ENCODE measurements at regions not wholly inside any gene's neighbourhood (a gene's known extent, or its start where the extent isn't known, plus 50 kb on each side); places are given as distances from the start of the nearest gene placed in this dataset.
"Not testable (repeated sequence)": the region's sequence is repeated elsewhere in the genome, so short reads cannot be mapped to it uniquely, and the experiment has no call there.

DNA sequence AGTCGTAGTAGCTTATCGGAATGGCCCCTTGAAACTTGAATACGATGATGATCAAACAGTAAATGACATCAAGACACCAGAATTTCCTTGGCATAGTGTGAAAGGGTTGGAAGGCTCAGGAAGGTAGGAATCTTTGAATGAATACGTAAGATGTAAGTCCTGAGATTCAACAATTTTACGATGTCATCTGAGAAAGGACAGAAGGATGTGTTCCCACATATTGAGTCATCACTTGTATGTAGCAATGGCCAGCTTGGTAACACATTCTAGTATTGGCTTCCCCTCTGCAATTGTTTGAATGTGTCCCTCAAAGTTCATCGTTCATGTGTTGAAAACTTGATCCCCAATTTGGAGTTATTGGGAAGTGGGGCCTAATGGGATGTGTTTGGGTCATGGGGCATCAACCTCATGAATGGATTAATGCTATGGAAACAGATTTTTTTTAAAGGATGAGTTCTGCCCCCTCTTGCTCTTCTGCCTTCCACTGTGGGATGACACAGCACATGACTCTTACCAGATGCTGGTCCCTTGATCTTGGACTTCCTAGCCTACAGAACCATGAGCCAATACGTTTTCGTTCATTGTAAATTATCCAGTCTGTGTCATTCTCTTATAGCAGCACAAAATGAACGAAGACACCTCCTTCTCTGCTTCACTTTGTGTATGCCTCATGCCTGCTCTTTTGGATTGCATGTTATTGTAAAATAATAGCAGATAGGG lies 284.6 kb downstream of the BCAT1 start:
- H3K27me3 Mint-ChIP-seq = no peaks in the 10 kb centered on the region
- H3K27ac Mint-ChIP-seq = no peak overlapping the region
- DNase-seq (ENCODE audit: low spot score, unreplicated experiment) = no peak
- no peaks in the 10 kb centered on the region for H3K4me1 Mint-ChIP-seq (ENCODE audit: low read depth)
- TF ChIP-seq, protein P1, sequence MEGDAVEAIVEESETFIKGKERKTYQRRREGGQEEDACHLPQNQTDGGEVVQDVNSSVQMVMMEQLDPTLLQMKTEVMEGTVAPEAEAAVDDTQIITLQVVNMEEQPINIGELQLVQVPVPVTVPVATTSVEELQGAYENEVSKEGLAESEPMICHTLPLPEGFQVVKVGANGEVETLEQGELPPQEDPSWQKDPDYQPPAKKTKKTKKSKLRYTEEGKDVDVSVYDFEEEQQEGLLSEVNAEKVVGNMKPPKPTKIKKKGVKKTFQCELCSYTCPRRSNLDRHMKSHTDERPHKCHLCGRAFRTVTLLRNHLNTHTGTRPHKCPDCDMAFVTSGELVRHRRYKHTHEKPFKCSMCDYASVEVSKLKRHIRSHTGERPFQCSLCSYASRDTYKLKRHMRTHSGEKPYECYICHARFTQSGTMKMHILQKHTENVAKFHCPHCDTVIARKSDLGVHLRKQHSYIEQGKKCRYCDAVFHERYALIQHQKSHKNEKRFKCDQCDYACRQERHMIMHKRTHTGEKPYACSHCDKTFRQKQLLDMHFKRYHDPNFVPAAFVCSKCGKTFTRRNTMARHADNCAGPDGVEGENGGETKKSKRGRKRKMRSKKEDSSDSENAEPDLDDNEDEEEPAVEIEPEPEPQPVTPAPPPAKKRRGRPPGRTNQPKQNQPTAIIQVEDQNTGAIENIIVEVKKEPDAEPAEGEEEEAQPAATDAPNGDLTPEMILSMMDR (IDR thresholded peaks at IDR 0.05; ENCODE audit: unreplicated experiment) = no peak
- no peaks in the 10 kb centered on the region for H3K9me3 Mint-ChIP-seq (ENCODE audit: low read depth)
- no peaks in the 10 kb centered on the region for H3K36me3 Mint-ChIP-seq (ENCODE audit: insufficient read depth)
- no peak overlapping the region for H3K4me3 Mint-ChIP-seq (ENCODE audit: low read depth)

GRCh38 chr12:24661657-24662096 lies 287.2 kb downstream of the BCAT1 start:
- no peak overlapping the region for H3K27ac Mint-ChIP-seq
- TF ChIP-seq, protein P1 (IDR thresholded peaks at IDR 0.05; ENCODE audit: unreplicated experiment) = no peak
- H3K9me3 Mint-ChIP-seq (ENCODE audit: low read depth) = no peaks in the 10 kb centered on the region
- no peaks in the 10 kb centered on the region for H3K27me3 Mint-ChIP-seq
- H3K36me3 Mint-ChIP-seq (ENCODE audit: insufficient read depth) = no peaks in the 10 kb centered on the region
- no peaks in the 10 kb centered on the region for H3K4me1 Mint-ChIP-seq (ENCODE audit: low read depth)
- DNase-seq (ENCODE audit: low spot score, unreplicated experiment) = no peak
- H3K4me3 Mint-ChIP-seq (ENCODE audit: low read depth) = no peak overlapping the region

- Mint-ChIP-seq H3K9me3 (ENCODE audit: low read depth) (no peaks in the 10 kb centered on the region), H3K27ac (no peak overlapping the region), H3K4me3 (ENCODE audit: low read depth) (no peak overlapping the region), H3K36me3 (ENCODE audit: insufficient read depth) (no peaks in the 10 kb centered on the region), H3K4me1 (ENCODE audit: low read depth) (no peaks in the 10 kb centered on the region), H3K27me3 (no peaks in the 10 kb centered on the region)
- TF ChIP-seq, protein P1 (IDR thresholded peaks at IDR 0.05; ENCODE audit: unreplicated experiment) = no peak
- no peak for DNase-seq (ENCODE audit: low spot score, unreplicated experiment)
Observed at GRCh38 chr12:24659016-24659415, 289.9 kb downstream of the BCAT1 start.

DNA sequence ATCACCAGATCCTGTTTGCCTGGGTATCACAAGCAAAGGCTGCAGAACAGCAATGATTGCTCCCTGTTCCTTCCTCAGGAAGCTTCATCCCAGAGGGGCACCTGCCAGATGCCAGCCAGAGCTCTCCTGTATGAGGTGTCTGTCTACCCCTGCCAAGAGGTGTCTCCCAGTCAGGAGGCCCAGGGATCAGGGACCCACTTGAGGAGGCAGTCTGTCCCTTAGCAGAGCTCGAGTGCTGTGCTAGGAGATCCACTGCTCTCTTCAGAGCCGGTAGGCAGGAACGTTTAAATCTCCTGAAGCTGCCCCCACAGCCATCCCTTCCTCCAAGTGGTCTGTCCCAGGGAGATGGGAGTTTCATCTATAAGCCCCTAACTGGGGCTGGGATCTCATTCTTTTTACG lies 294.6 kb downstream of the BCAT1 start:
- not testable (repeated sequence) for H3K36me3 Mint-ChIP-seq (ENCODE audit: insufficient read depth)

DNA sequence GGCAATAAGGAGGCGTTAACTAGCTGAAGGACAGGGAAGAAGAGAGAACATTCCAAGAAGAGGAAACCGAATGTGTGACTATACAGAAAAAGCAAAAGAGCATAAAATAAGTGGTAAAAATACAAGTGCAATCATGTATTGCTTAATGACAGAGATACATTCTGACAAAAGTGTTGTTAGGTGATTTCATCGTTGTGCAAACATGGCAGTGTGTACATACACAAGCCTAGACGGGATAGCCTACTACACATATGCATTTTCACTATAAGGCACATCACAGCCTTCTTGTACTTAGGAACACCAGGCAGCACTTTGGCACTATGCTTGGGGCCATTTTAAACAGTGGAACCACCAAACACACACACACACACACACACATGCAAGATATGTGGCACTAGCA lies 299.3 kb downstream of the BCAT1 start:
- no peak for DNase-seq (ENCODE audit: low spot score, unreplicated experiment)
- no peak overlapping the region for H3K27ac Mint-ChIP-seq
- H3K4me1 Mint-ChIP-seq (ENCODE audit: low read depth) = no peaks in the 10 kb centered on the region
- H3K36me3 Mint-ChIP-seq (ENCODE audit: insufficient read depth) = no peaks in the 10 kb centered on the region
- no peak overlapping the region for H3K4me3 Mint-ChIP-seq (ENCODE audit: low read depth)
- H3K9me3 Mint-ChIP-seq (ENCODE audit: low read depth) = peaks cover 7% of the 10 kb centered on the region
- no peaks in the 10 kb centered on the region for H3K27me3 Mint-ChIP-seq
- TF ChIP-seq, protein P1 (IDR thresholded peaks at IDR 0.05; ENCODE audit: unreplicated experiment) = no peak

More for the DNA sequence above, 294.6 kb downstream of the BCAT1 start:
- not testable (repeated sequence) for H3K27ac Mint-ChIP-seq; H3K27me3 Mint-ChIP-seq; H3K4me1 Mint-ChIP-seq (ENCODE audit: low read depth); H3K4me3 Mint-ChIP-seq (ENCODE audit: low read depth); DNase-seq (ENCODE audit: low spot score, unreplicated experiment); H3K9me3 Mint-ChIP-seq (ENCODE audit: low read depth)

GRCh38 chr12:24649209-24649608 lies 299.7 kb downstream of the BCAT1 start:
- TF ChIP-seq, protein P1 (IDR thresholded peaks at IDR 0.05; ENCODE audit: unreplicated experiment) = no peak
- no peak for DNase-seq (ENCODE audit: low spot score, unreplicated experiment)
- H3K27me3 Mint-ChIP-seq = no peaks in the 10 kb centered on the region
- no peak overlapping the region for H3K4me3 Mint-ChIP-seq (ENCODE audit: low read depth)
- peaks cover 7% of the 10 kb centered on the region for H3K9me3 Mint-ChIP-seq (ENCODE audit: low read depth)
- H3K27ac Mint-ChIP-seq = no peak overlapping the region
- no peaks in the 10 kb centered on the region for H3K4me1 Mint-ChIP-seq (ENCODE audit: low read depth)
- H3K36me3 Mint-ChIP-seq (ENCODE audit: insufficient read depth) = no peaks in the 10 kb centered on the region
